A549 (cell line): ENCODE measurements at regions not wholly inside any gene's neighbourhood (a gene's known extent, or its start where the extent isn't known, plus 50 kb on each side); places are given as distances from the start of the nearest gene placed in this dataset.

Source experiments
- BHLHE40 ChIP-seq: IDR thresholded peaks from 2 replicates; pipeline ENCODE4 v1.6.1; 2012; ENCODE audit warnings: low read depth, low read length, inconsistent platforms
- CEBPB ChIP-seq, 2 experiments: fragments of >200 bp in 1 of 2; sonication (Bioruptor Twin) in 1 of 2; formaldehyde crosslinking in 1 of 2; IDR thresholded peaks; 2 replicates each; pipeline ENCODE4 v1.6.1; 2012 to 2016
- CHD2 ChIP-seq: fragments of 150-350 bp; IDR thresholded peaks from 2 replicates; pipeline ENCODE4 v1.6.1; 2014; ENCODE audit warnings: low read length; ENCODE audit not compliant: partially characterized antibody
- CTCF ChIP-seq: fragments of >200 bp; sonication (Bioruptor Twin); formaldehyde crosslinking; IDR thresholded peaks from 3 replicates; pipeline ENCODE4 v1.5.1; 2016
- EP300 ChIP-seq, 2 experiments: fragments of >200 bp; sonication (Bioruptor Twin); formaldehyde crosslinking; IDR thresholded peaks; 2 replicates in 1 of 2; 3 replicates in 1 of 2; pipeline ENCODE4 v1.6.1; 2016 to 2017
- PBX3 ChIP-seq: IDR thresholded peaks from 2 replicates; pipeline ENCODE4 v1.6.1; 2012
- POLR2A ChIP-seq: IDR thresholded peaks from 2 replicates; pipeline ENCODE4 v1.6.1; 2012; ENCODE audit warnings: mild to moderate bottlenecking, low read length
- RARB ChIP-seq: fragments of 250-450 bp; sonication (Bioruptor Pico); IDR thresholded peaks from 2 replicates; pipeline ENCODE4 v1.8.0; 2021; ENCODE audit warnings: mild to moderate bottlenecking, moderate library complexity
- RCOR1 ChIP-seq: fragments of 150-350 bp; IDR thresholded peaks from 2 replicates; pipeline ENCODE4 v1.6.1; 2014; ENCODE audit warnings: antibody characterized with exemption, low read length, low read depth

GRCh38 chr6:51141080-51141479, 322.4 kb downstream of the TFAP2B start:
- TF ChIP-seq CHD2 (no peak), PBX3 (no peak), BHLHE40 (no peak), EP300 (IDR thresholded peaks at IDR 0.05) (no peak), RARB (no peak), CEBPB (IDR thresholded peaks at IDR 0.05) (no peak), CTCF (no peak), POLR2A (no peak), RCOR1 (no peak)
